Activated gamma-delta T cell treated with anti-CD3 and anti-CD28 coated beads, Interleukin-2, amount 50 U/mL, for 16 hours (primary cell): ENCODE measurements at regions not wholly inside any gene's neighbourhood (a gene's known extent, or its start where the extent isn't known, plus 50 kb on each side); places are given as distances from the start of the nearest gene placed in this dataset.
"Not testable (repeated sequence)": the region's sequence is repeated elsewhere in the genome, so short reads cannot be mapped to it uniquely, and the experiment has no call there.

Experiments
- DNase-seq: peaks from one replicate; pipeline ENCODE4 v3.0.0-alpha.2; 2020; ENCODE audit warnings: low read depth

DNA sequence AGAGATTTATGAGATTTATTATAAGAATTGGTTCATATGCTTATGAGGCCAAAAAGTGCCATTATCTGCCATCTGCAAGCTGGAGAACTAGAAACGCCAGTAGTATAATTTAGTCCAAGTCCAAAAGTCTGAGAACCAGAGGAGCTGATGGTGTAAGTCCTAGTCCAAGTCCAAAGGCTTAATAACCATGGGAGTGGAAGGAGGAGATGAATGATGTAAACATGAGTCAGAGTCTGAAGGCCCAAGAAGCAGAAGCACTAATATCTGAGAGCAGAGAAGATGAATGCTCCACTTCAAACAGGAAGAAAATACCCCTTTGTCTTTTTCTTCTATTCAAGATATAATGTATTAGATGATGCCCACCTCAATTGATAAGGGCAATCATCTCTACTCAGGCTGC, 185.7 kb downstream of the CGGBP1 start:
- no peak for DNase-seq

- no peak for DNase-seq
These were observed 191.8 kb downstream of the CGGBP1 start for GRCh38 chr3:87867001-87867400.

- DNase-seq, result no peak
These were observed 202.7 kb downstream of the CGGBP1 start for GRCh38 chr3:87856126-87856525.

DNA sequence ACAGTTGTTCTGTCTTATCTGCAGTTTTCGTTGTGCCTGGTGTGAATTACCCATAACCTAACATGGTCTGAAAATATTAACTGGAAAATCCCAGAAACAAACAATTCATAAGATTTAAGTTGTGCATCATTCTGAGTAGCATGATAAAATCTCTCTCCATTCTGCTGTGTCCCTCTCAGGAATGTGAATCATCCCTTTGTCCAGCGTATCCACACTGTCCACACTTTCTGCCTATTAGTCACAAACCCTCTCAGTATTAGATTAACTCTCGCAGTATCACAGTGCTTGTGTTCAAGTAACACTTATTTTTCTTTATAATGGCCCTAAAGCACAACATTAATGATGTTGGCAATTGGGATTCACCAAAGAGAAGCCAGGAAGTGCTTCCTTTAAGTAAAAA, 203.2 kb downstream of the CGGBP1 start:
- DNase-seq, result no peak

GRCh38 chr3:87855211-87855610, 203.6 kb downstream of the CGGBP1 start:
- DNase-seq, result no peak

DNA sequence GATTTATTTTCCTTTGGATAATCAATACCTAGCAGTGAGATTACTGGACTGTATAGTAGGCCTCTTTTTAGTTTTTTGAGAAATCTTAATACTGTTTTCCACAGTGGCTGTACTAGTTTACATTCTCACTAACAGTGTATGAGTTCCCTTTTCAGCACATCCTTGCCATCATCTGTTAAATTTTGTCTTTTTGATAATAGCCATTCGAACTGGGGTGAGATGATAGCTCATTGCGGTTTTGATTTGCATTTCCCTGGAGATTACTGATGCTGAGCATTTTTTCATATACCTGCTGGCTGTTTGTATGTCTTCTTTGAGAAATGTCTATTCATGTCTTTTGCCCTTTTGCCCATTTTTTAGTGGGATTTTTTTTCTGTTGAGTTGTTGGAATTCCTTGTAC, 210.8 kb downstream of the CGGBP1 start:
- DNase-seq, result no peak

- no peak for DNase-seq
These were observed 221.7 kb downstream of the CGGBP1 start for GRCh38 chr3:87837076-87837475.

GRCh38 chr3:87836026-87836425, 222.8 kb downstream of the CGGBP1 start:
- DNase-seq, result no peak

GRCh38 chr3:87835236-87835635, 223.6 kb downstream of the CGGBP1 start:
- DNase-seq, result no peak

DNA sequence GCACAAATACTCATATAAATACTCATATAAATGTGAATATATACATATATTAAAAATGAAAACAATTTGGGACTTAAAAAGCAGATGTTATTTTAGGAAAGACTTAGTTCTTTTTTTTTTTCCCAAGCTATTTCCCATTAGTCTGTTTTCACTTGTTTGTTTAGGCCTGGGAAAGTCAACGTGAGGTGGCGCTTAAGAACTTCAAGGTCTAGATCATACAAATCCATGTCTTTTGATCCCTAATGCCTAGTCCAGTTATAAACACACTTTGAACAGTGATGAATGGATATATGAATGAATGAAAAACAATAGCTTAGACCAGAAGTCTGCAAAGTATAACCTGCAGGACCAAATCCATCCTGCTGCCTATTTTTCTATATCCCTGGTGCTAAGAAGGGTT, 224.5 kb downstream of the CGGBP1 start:
- DNase-seq, result no peak

GRCh38 chr3:87833039-87833377, 225.8 kb downstream of the CGGBP1 start:
- no peak for DNase-seq

DNA sequence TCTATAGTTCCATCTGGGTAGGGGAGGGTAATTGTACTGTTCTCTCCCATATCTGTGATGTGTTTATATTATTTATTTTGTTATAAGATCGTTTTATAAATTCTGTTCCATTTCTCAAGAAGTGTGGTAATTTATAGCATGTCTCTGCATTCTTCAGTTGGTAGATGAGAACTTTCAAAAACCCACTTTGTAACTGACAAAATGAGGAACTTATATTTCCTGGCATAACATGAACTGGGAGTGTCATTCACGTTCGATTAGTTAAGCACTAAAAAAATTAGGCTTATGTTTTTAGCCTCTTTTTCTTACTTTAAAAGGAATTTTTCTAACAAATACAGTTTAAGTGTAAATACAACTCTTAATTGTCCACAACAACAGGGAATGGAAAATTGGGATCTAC, 230.8 kb downstream of the CGGBP1 start:
- DNase-seq, result no peak

DNA sequence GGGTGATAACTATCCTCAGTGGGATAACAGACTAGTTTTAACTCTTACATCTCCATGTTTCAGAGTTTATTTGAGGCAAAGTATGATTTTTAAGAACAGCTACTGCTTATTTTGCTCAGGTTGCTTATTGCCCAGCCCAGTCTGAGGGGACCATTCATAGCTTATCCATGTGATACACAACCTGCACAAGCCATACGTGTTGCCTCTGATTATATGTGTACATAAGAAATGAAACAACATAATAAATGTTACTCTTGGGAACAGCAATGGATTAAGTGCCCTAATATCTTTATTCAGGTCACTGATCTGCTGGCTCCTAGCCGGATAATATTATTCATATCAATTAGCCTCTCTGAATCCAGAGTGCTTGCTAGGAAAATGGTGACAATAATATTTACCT, 236.2 kb downstream of the CGGBP1 start:
- no peak for DNase-seq

DNA sequence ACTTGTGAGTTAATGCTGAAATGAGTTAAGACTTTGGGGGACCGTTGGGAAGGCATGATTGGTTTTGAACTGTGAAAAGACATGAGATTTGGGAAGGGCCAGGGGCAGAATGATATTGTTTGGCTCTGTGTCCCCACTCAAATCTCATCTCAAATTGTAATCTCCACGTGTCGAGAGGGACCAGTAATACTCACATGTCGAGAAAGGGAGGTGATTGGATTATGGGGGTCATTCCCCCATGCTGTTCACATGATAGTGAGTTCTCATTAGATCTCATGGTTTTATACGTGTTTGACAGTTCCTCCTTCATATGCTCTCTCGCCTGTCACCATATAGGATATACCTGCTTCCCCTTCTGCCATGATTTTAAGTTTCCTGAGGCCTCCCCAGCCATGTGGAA, 245.3 kb downstream of the CGGBP1 start:
- DNase-seq, result not testable (repeated sequence)

GRCh38 chr3:87811953-87812352, 246.9 kb downstream of the CGGBP1 start:
- no peak for DNase-seq

DNA sequence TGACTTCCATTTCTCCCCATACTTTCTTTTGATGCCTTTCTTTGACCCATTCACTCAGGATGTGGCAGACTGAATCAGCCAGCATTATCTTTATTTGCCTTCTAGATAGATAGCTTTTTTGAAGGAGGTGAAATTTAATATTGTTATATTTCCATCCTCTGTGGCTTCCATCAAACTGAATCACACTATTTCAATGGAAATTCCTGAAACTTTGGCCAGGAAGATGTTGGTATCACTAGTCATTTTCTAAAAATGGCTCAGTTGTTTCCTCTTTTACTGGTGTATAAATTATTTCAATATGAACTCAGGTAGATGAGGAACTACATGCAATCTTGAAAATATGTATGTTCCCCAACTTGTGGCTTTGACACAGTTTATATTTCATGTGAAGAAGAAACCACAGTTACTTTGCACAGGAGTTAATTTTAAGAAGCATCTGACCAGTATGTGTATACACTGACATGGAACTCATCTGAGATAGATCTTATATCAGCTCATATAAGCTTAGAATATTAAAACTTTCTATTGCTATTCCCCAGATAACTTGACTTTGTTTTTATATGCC, 248.3 kb downstream of the CGGBP1 start:
- no peak for DNase-seq

DNA sequence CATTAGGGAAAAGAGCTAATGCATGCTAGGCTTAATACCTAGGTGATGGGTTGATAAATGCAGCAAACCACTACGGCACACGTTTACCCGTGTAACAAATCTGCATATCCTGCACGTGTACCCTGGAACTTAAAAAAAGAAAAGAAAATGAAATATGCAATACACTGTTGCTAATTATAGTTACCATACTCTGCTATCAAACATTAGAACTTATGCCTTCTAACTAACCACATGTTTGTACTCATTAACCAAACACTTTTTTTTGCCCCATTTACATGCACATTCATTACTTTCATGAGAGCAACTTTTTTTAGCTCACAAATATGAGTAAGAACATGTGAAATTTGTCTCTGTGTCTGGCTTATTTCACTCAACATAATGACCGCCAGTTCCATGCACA, 253.1 kb downstream of the CGGBP1 start:
- DNase-seq, result no peak

DNA sequence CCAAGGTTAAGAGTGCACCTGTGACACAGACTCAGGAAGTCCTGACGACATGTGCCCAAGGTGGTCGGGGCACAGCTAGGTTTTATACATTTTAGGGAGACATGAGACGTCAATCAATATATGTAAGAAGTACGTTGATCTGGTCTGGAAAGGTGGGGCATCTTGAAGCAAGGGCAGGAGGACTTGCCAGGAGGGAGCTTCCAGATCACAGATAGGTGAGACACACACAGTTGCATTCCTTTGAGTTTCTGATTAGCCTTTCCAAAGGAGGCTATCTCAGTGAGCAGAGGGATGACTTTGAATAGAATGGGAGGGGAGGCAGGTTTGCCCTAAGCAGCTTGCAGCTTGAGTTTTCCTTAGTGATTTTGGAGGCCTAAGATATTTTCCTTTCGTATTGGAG, 257.4 kb downstream of the CGGBP1 start:
- DNase-seq, result no peak

DNA sequence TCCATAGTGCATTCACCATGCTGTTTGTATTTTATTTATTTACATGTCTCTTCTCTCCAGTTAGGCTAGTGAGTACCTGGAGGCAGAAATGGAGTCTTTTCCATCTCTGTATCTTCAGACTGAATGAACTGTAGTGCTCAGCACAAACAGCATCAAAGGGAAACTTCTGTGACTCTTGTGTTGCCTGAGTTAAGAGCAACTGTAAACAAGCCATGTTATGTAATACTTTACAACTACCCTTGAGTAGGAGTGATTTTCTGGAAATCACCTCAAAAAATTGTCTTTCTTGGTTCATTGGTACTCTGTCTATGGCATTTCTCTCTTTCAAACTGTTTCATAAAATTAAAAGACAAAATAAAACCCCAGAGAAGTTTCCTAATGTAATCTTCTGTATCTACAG, 258.3 kb downstream of the CGGBP1 start:
- no peak for DNase-seq

DNA sequence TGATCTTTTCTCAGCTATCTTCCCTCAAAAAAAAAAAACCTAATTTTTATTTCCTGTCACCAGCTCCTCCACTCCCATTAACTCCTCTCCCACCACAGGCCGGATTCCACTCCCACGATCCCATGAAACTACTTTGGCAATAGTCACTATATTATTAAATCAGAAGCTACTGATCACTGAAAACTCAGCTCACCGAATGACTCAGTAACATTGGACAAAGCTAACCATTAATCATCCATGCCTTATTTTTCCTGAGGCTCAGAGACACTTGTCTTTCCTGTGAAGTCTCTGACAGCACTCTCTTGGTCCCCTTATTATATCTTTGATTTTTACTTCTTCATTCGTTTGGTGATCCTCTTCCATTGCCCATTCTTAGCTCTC, 260.2 kb downstream of the CGGBP1 start:
- DNase-seq, result no peak

GRCh38 chr3:87797872-87798566, 260.8 kb downstream of the CGGBP1 start:
- no peak for DNase-seq

- no peak for DNase-seq
These were observed 262.0 kb downstream of the CGGBP1 start for GRCh38 chr3:87796843-87797185.

DNA sequence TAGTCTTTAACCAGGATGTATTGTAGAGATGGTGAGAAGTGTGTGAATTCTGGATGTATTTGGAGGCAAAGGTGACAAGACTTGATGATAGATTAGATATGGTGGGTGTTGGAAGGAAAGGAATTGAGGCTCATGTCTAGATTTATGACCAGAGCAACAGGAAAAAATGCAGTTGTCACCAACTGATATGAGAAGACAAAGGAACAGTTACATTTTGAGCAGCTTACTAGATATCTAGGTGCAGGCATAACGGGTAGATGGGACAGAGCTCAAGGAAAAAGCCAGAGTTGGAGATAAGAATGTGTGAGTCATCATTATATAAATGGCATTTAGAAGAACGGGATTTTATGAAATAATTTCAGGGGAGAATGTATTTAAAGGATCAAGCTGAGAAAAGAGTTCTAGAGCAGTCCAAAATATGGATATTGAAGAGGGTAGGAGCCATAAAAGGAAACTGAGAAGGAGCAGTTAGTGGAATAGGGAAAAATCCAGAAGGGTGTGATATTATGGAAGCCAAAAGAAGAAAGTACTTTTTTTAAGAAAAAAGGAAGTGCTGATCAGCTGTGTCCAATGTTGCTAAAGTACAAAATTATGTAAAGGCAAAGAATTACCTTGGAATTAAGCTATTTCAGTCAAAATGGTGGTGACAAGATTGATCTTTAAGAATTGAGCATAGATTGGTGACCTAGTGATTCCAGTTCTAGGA, 262.5 kb downstream of the CGGBP1 start:
- DNase-seq, result no peak

GRCh38 chr3:87795701-87796100, 263.1 kb downstream of the CGGBP1 start:
- no peak for DNase-seq
